GM15510 (cell line): ENCODE measurements at regions not wholly inside any gene's neighbourhood (a gene's known extent, or its start where the extent isn't known, plus 50 kb on each side); places are given as distances from the start of the nearest gene placed in this dataset.

Source experiments
- POLR2A ChIP-seq: IDR thresholded peaks from 3 replicates; pipeline ENCODE4 v1.6.1; 2011; ENCODE audit warnings: borderline replicate concordance; ENCODE audit not compliant: insufficient read length; ENCODE audit errors: extremely low read depth

DNA sequence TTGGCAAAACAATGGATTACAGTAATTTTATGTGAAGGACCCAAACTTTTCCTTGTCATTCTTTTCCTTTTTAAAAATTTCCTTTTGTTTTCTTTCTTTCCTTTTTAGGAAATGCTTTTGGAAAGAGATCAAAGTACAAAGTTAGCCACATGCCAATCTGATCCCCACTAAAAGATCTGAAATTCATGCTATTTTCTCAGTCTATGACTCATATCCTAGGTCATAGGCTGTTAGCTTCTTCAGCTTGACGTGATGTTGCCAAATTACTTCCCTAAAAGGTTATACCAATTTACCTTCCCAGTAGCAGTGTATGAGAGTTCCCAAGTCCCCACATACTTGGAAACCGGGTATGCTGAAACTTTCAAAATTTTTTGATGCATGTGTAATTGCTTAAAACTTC is 355.3 kb downstream of the INSIG2 start:
- TF ChIP-seq POLR2A, result no peak

GRCh38 chr2:118442996-118443553 is 354.8 kb downstream of the INSIG2 start:
- no peak for TF ChIP-seq POLR2A

DNA sequence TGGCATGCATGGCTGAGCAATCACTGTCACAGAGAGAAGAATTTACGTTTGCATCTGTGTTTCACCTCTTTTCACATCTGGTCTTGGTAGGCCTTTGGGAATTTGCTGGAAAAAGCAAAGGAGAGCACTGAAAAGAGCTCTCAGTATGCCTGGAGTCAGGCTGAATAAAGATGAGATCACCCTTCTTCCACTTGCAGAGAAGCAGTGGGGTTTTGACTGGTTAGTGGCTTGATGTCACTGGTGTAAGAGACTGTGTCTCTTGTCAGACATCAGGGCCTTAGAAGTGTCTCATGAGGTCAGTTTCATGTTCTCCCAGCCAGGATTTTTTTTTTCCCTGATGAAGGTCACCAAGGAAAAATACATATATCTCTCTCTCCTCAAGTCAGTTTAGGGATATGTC is 353.8 kb downstream of the INSIG2 start:
- no peak for TF ChIP-seq POLR2A

GRCh38 chr2:118440404-118441098 is 352.3 kb downstream of the INSIG2 start:
- TF ChIP-seq POLR2A, result no peak

GRCh38 chr2:118437501-118437900 is 349.2 kb downstream of the INSIG2 start:
- TF ChIP-seq POLR2A, result no peak

GRCh38 chr2:118431997-118432396 is 343.7 kb downstream of the INSIG2 start:
- TF ChIP-seq POLR2A, result no peak

DNA sequence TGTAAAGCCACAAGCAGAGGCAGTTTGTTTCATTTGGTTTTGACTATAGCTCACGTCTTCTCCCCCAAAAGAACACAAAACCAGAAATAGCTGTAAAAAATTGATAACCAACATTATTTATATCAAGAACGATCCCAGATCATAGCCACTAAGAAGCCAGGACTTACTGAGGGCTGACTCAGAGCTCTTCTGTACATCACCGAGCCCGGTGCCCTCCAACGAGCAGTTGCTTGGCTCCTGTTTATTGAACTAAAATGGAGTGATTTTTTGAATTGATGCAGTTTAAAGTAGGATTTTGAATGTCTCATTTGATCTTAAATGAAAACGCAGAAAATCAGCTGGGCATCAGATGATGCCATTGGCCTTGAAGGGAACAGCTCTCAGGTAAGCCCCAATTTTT is 343.3 kb downstream of the INSIG2 start:
- TF ChIP-seq POLR2A, result no peak

DNA sequence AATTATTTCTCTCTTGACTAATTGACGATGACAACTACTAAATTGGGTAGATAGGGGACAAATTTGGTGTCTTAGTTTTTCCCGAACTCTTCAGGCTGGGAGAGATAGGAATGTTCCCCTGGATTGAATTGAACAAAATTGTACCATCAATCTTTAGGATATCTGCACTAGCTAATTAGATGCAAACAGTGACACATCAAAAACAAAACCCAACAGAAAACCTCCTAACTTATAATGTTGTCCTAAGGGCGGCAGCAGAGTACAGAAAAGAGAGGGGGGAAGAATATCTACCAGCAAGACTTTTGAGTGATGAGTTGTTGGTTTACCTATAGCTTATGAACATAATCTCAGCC is 342.9 kb downstream of the INSIG2 start:
- TF ChIP-seq POLR2A, result no peak

GRCh38 chr2:118430510-118431164 is 342.4 kb downstream of the INSIG2 start:
- no peak for TF ChIP-seq POLR2A

DNA sequence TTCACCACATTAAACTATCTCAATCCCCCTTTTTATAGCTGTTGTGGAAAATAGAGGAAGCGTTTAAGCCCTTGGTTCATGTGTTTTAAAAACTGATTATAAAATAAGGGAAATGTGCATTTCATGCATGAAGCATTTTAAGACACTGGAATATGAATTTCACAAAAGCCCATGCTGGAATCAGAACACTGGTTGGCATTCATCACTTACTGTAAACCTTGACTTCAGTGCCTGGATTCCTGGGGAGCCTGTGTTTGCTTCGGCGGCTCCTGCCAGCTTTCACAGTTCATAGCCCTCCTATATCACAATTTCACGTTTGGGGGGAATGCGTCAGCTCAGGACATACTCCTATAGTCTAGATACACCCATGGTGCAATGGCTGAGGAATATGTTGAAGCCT is 336.9 kb downstream of the INSIG2 start:
- TF ChIP-seq POLR2A, result no peak

DNA sequence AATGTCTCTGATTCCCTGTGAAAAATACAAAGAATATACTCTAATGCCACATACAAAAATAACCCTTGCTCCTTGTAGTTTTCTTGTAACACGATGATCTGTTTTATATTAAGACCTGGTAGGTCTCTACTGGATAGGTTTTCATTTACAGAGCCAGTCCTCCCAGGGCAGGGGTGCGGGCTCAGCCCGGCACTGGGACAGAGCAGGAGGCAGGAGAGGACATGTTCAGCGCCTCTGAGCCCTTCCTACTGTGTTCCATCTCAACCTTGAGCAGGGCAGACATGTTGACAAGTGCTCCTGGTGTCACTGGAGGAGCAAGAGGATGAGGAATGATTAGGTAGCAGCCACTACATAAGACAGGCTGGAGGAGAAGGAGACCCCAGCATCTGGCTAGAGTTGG is 335.5 kb downstream of the INSIG2 start:
- TF ChIP-seq POLR2A, result no peak

DNA sequence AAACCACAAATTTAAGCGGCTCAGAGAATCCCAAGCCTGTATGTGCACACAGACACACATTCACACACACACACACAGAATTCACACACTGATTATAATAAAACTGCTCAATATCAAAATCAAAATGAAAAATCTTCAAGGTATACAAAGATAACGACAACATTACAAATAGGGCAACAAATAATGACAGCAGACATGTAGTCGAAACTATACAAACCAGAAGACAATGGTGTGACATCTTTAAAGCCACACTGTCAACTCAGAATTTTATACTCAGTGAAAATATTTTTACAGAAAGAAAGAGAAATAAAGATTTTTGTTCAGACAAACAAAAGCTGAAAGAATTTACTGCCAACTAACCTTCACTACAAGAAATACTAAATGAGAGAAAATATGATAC is 333.4 kb downstream of the INSIG2 start:
- TF ChIP-seq POLR2A, result no peak

- TF ChIP-seq POLR2A, result no peak
These were observed 329.3 kb downstream of the INSIG2 start for GRCh38 chr2:118417406-118418120.

GRCh38 chr2:118403658-118404451 is 315.6 kb downstream of the INSIG2 start:
- no peak for TF ChIP-seq POLR2A

DNA sequence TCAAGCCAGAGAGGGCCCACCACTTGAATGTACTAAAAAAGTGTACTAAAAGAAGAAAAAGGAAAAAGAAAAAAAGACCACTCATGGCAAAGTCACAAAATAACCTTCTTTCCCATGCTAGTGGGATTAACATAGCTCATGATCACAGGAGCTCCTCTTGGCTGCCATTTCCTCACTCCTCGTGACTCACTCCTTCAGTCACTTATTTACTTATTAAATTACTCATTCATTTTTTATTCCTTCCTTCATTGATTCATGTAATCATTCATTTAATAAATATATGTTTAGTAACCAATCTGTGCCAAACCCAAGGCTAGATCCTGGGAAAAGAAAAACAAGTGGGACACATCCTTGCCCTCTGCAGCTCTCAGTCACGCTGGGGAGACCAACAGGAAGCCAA is 300.5 kb downstream of the INSIG2 start:
- no peak for TF ChIP-seq POLR2A
